ENCODE measurements at regions not wholly inside any gene's neighbourhood (a gene's known extent, or its start where the extent isn't known, plus 50 kb on each side); places are given as distances from the start of the nearest gene placed in this dataset.

GRCh38 chr2:81097361-81097760, 792.8 kb upstream of the LRRTM1 start:
- H3K9me3 Mint-ChIP-seq, result peaks cover 21% of the 10 kb centered on the region
- intact Hi-C loops (cut with micrococcal nuclease), result no loop called here
- POLR2A ChIA-PET, result no interaction called here

GRCh38 chr2:81093031-81093430, 788.5 kb upstream of the LRRTM1 start:
- CTCF ChIA-PET, result no interaction called here
- no peaks in the 10 kb centered on the region for H3K27me3 Mint-ChIP-seq
- no peak overlapping the region for H3K27ac Mint-ChIP-seq
- POLR2A ChIA-PET, result no interaction called here
- no peak for DNase-seq
- H3K4me3 Mint-ChIP-seq, result no peak overlapping the region
- peaks cover 20% of the 10 kb centered on the region for H3K9me3 Mint-ChIP-seq
- H3K36me3 Mint-ChIP-seq, result no peaks in the 10 kb centered on the region
- no peaks in the 10 kb centered on the region for H3K4me1 Mint-ChIP-seq (ENCODE audit: low read depth)
- intact Hi-C loops (cut with micrococcal nuclease), result no loop called here

More at GRCh38 chr2:81097361-81097760, 792.8 kb upstream of the LRRTM1 start:
- H3K27me3 Mint-ChIP-seq, result no peaks in the 10 kb centered on the region
- no peak overlapping the region for H3K27ac Mint-ChIP-seq
- CTCF ChIA-PET, result no interaction called here
- H3K36me3 Mint-ChIP-seq, result no peaks in the 10 kb centered on the region
- H3K4me3 Mint-ChIP-seq, result no peak overlapping the region
- no peak for DNase-seq
- H3K4me1 Mint-ChIP-seq (ENCODE audit: low read depth), result no peaks in the 10 kb centered on the region

GRCh38 chr2:81087646-81088045, 783.1 kb upstream of the LRRTM1 start:
- Mint-ChIP-seq H3K4me1 (ENCODE audit: low read depth) (no peaks in the 10 kb centered on the region), H3K4me3 (no peak overlapping the region), H3K27me3 (no peaks in the 10 kb centered on the region), H3K9me3 (peaks cover 10% of the 10 kb centered on the region), H3K36me3 (no peaks in the 10 kb centered on the region), H3K27ac (no peak overlapping the region)
- no peak for DNase-seq
- intact Hi-C loops (cut with micrococcal nuclease), result no loop called here
- CTCF ChIA-PET, result no interaction called here
- POLR2A ChIA-PET, result no interaction called here

- H3K27ac Mint-ChIP-seq, result no peak overlapping the region
- no peaks in the 10 kb centered on the region for H3K36me3 Mint-ChIP-seq
- DNase-seq, result no peak
- intact Hi-C loops (cut with micrococcal nuclease), result no loop called here
- ChIA-PET POLR2A (no interaction called here), CTCF (no interaction called here)
- H3K4me1 Mint-ChIP-seq (ENCODE audit: low read depth), result no peaks in the 10 kb centered on the region
- H3K4me3 Mint-ChIP-seq, result no peak overlapping the region
- H3K27me3 Mint-ChIP-seq, result no peaks in the 10 kb centered on the region
- H3K9me3 Mint-ChIP-seq, result peaks cover 19% of the 10 kb centered on the region
Observed at GRCh38 chr2:81084101-81084500, 779.5 kb upstream of the LRRTM1 start.

- no peak overlapping the region for H3K4me3 Mint-ChIP-seq
- H3K36me3 Mint-ChIP-seq, result no peaks in the 10 kb centered on the region
- no peak overlapping the region for H3K27ac Mint-ChIP-seq
- DNase-seq, result no peak
- H3K27me3 Mint-ChIP-seq, result no peaks in the 10 kb centered on the region
- CTCF ChIA-PET, result no interaction called here
- H3K9me3 Mint-ChIP-seq, result peaks cover 22% of the 10 kb centered on the region
- POLR2A ChIA-PET, result no interaction called here
- no peaks in the 10 kb centered on the region for H3K4me1 Mint-ChIP-seq (ENCODE audit: low read depth)
- intact Hi-C loops (cut with micrococcal nuclease), result no loop called here
Observed at GRCh38 chr2:81078631-81079030, 774.1 kb upstream of the LRRTM1 start.

- peaks cover 22% of the 10 kb centered on the region for H3K9me3 Mint-ChIP-seq
- ChIA-PET CTCF (no interaction called here), POLR2A (no interaction called here)
- no peaks in the 10 kb centered on the region for H3K4me1 Mint-ChIP-seq (ENCODE audit: low read depth)
- H3K27me3 Mint-ChIP-seq, result no peaks in the 10 kb centered on the region
- no peak overlapping the region for H3K4me3 Mint-ChIP-seq
- no peak for DNase-seq
- no peak overlapping the region for H3K27ac Mint-ChIP-seq
- intact Hi-C loops (cut with micrococcal nuclease), result no loop called here
- no peaks in the 10 kb centered on the region for H3K36me3 Mint-ChIP-seq
Observed at GRCh38 chr2:81078102-81078501, 773.5 kb upstream of the LRRTM1 start.

- no peak overlapping the region for H3K27ac Mint-ChIP-seq
- ChIA-PET POLR2A (no interaction called here), CTCF (no interaction called here)
- no peaks in the 10 kb centered on the region for H3K4me1 Mint-ChIP-seq (ENCODE audit: low read depth)
- intact Hi-C loops (cut with micrococcal nuclease), result no loop called here
- H3K9me3 Mint-ChIP-seq, result peaks cover 20% of the 10 kb centered on the region
- no peaks in the 10 kb centered on the region for H3K27me3 Mint-ChIP-seq
- no peak overlapping the region for H3K4me3 Mint-ChIP-seq
- DNase-seq, result no peak
- H3K36me3 Mint-ChIP-seq, result no peaks in the 10 kb centered on the region
Observed at GRCh38 chr2:81077396-81077795, 772.8 kb upstream of the LRRTM1 start.

- H3K36me3 Mint-ChIP-seq, result no peaks in the 10 kb centered on the region
- H3K27me3 Mint-ChIP-seq, result no peaks in the 10 kb centered on the region
- H3K4me3 Mint-ChIP-seq, result no peak overlapping the region
- CTCF ChIA-PET, result no interaction called here
- intact Hi-C loops (cut with micrococcal nuclease), result no loop called here
- H3K9me3 Mint-ChIP-seq, result peaks cover 5% of the 10 kb centered on the region
- no peak for DNase-seq
- POLR2A ChIA-PET, result interaction anchor here (0.5 kb wide), 1 partner anchor 845 kb away, joined by 3 read pairs; no protein-coding TSS in a partner anchor
- H3K27ac Mint-ChIP-seq, result no peak overlapping the region
- no peaks in the 10 kb centered on the region for H3K4me1 Mint-ChIP-seq (ENCODE audit: low read depth)
Observed at GRCh38 chr2:81073412-81073811, 768.9 kb upstream of the LRRTM1 start.

- Mint-ChIP-seq H3K36me3 (no peaks in the 10 kb centered on the region), H3K27ac (no peak overlapping the region), H3K9me3 (peaks cover 17% of the 10 kb centered on the region), H3K4me1 (ENCODE audit: low read depth) (no peaks in the 10 kb centered on the region), H3K4me3 (no peak overlapping the region), H3K27me3 (no peaks in the 10 kb centered on the region)
- POLR2A ChIA-PET, result no interaction called here
- intact Hi-C loops (cut with micrococcal nuclease), result no loop called here
- DNase-seq, result no peak
- CTCF ChIA-PET, result no interaction called here
Observed at GRCh38 chr2:81068144-81068543, 763.6 kb upstream of the LRRTM1 start.

- no peak overlapping the region for H3K27ac Mint-ChIP-seq
- CTCF ChIA-PET, result no interaction called here
Observed at GRCh38 chr2:81061016-81061415, 756.5 kb upstream of the LRRTM1 start.

GRCh38 chr2:81050580-81051095, 746.1 kb upstream of the LRRTM1 start:
- ChIA-PET POLR2A (no interaction called here), CTCF (no interaction called here)
- DNase-seq, result no peak
- Mint-ChIP-seq H3K27me3 (no peaks in the 10 kb centered on the region), H3K4me3 (no peak overlapping the region), H3K4me1 (ENCODE audit: low read depth) (no peaks in the 10 kb centered on the region), H3K27ac (no peak overlapping the region), H3K9me3 (peaks cover 32% of the 10 kb centered on the region), H3K36me3 (no peaks in the 10 kb centered on the region)
- intact Hi-C loops (cut with micrococcal nuclease), result no loop called here

More at GRCh38 chr2:81061016-81061415, 756.5 kb upstream of the LRRTM1 start:
- no peak overlapping the region for H3K4me3 Mint-ChIP-seq
- H3K9me3 Mint-ChIP-seq, result peaks cover 26% of the 10 kb centered on the region
- no peak for DNase-seq
- POLR2A ChIA-PET, result no interaction called here
- intact Hi-C loops (cut with micrococcal nuclease), result no loop called here
- no peaks in the 10 kb centered on the region for H3K27me3 Mint-ChIP-seq
- H3K4me1 Mint-ChIP-seq (ENCODE audit: low read depth), result no peaks in the 10 kb centered on the region
- H3K36me3 Mint-ChIP-seq, result no peaks in the 10 kb centered on the region

GRCh38 chr2:81043681-81044080, 739.1 kb upstream of the LRRTM1 start:
- intact Hi-C loops (cut with micrococcal nuclease), result no loop called here
- ChIA-PET POLR2A (no interaction called here), CTCF (no interaction called here)
- H3K4me1 Mint-ChIP-seq (ENCODE audit: low read depth), result no peaks in the 10 kb centered on the region
- no peak overlapping the region for H3K27ac Mint-ChIP-seq
- no peak overlapping the region for H3K4me3 Mint-ChIP-seq
- no peaks in the 10 kb centered on the region for H3K36me3 Mint-ChIP-seq
- no peak for DNase-seq
- H3K27me3 Mint-ChIP-seq, result no peaks in the 10 kb centered on the region
- H3K9me3 Mint-ChIP-seq, result peaks cover 9% of the 10 kb centered on the region

- Mint-ChIP-seq H3K27ac (no peak overlapping the region), H3K27me3 (no peaks in the 10 kb centered on the region), H3K9me3 (peaks cover 21% of the 10 kb centered on the region), H3K4me3 (no peak overlapping the region), H3K36me3 (no peaks in the 10 kb centered on the region), H3K4me1 (ENCODE audit: low read depth) (no peaks in the 10 kb centered on the region)
- POLR2A ChIA-PET, result no interaction called here
- intact Hi-C loops (cut with micrococcal nuclease), result no loop called here
- no peak for DNase-seq
- CTCF ChIA-PET, result interaction anchor here (0.6 kb wide), 1 partner anchor 958 kb away, joined by 3 read pairs; no protein-coding TSS in a partner anchor
Observed at GRCh38 chr2:81007104-81007503, 702.6 kb upstream of the LRRTM1 start.

- POLR2A ChIA-PET, result no interaction called here
- no peaks in the 10 kb centered on the region for H3K4me1 Mint-ChIP-seq (ENCODE audit: low read depth)
- H3K9me3 Mint-ChIP-seq, result peaks cover 30% of the 10 kb centered on the region
- H3K36me3 Mint-ChIP-seq, result no peaks in the 10 kb centered on the region
- H3K4me3 Mint-ChIP-seq, result no peak overlapping the region
- H3K27me3 Mint-ChIP-seq, result no peaks in the 10 kb centered on the region
- H3K27ac Mint-ChIP-seq, result no peak overlapping the region
- intact Hi-C loops (cut with micrococcal nuclease), result no loop called here
- CTCF ChIA-PET, result no interaction called here
- no peak for DNase-seq
Observed at GRCh38 chr2:81002906-81003305, 698.4 kb upstream of the LRRTM1 start.

Data from activated CD4-positive, alpha-beta memory T cell treated with anti-CD3 and anti-CD28 coated beads for 36 hours (primary cell).